OCI-LY3 (cell line): ENCODE measurements at regions not wholly inside any gene's neighbourhood (a gene's known extent, or its start where the extent isn't known, plus 50 kb on each side); places are given as distances from the start of the nearest gene placed in this dataset.
"Not testable (repeated sequence)": the region's sequence is repeated elsewhere in the genome, so short reads cannot be mapped to it uniquely, and the experiment has no call there.

Experiments used
- EZH2phosphoT487 ChIP-seq: fragments of 200-600 bp; shearing (Covaris generic); IDR thresholded peaks from 2 replicates; pipeline ENCODE4 v1.6.1; 2018; ENCODE audit warnings: antibody characterized with exemption, mixed run types, low read depth
- TF ChIP-seq, protein P1 (sequence below): fragments of 200-600, 300-600 bp; sonication (generic); IDR thresholded peaks from 2 replicates; pipeline ENCODE4 v1.5.1; 2014; ENCODE audit warnings: antibody characterized with exemption, low read length, low read depth

DNA sequence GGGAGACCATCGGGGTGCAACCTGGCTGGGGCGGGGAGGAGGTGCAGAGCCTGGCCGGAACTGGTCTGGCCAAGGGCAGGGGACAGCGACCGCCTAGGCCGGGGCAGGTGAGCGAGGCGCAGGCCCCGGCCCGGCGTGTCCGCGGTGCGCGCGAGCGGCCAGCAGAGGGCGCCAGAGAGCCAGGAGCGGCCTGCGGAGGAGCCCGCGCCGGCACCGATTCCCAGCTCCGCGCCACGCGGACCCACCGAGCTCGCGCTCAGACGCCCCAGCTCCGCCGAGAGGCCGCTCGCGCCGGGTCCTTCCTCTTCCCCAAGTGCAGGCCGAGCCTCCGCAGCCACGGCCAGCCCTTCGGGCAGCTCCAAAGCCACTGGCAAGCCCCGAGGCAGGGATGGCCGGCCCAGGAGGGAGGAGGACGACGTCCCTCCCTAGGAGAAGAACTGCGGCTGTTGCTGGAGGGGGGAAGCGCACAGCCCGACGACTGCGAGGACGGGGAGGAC is 128.9 kb upstream of the HMX1 start:
- TF ChIP-seq, protein P1, sequence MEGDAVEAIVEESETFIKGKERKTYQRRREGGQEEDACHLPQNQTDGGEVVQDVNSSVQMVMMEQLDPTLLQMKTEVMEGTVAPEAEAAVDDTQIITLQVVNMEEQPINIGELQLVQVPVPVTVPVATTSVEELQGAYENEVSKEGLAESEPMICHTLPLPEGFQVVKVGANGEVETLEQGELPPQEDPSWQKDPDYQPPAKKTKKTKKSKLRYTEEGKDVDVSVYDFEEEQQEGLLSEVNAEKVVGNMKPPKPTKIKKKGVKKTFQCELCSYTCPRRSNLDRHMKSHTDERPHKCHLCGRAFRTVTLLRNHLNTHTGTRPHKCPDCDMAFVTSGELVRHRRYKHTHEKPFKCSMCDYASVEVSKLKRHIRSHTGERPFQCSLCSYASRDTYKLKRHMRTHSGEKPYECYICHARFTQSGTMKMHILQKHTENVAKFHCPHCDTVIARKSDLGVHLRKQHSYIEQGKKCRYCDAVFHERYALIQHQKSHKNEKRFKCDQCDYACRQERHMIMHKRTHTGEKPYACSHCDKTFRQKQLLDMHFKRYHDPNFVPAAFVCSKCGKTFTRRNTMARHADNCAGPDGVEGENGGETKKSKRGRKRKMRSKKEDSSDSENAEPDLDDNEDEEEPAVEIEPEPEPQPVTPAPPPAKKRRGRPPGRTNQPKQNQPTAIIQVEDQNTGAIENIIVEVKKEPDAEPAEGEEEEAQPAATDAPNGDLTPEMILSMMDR = peak; percentile 43
- not testable (repeated sequence) for TF ChIP-seq EZH2phosphoT487
